Thyroid gland (tissue), 4 donors: ENCODE measurements at regions not wholly inside any gene's neighbourhood (a gene's known extent, or its start where the extent isn't known, plus 50 kb on each side); places are given as distances from the start of the nearest gene placed in this dataset.
A peak's percentile ranks its signal among the peaks of the same experiment; 100 is the strongest.

Experiments used
- DNase-seq, 2 donors: peaks; one replicate each; pipeline ENCODE4 v3.0.0-alpha.2; 2019
- H3K27ac ChIP-seq, 3 donors: fragments of 200-600 bp; sonication (generic); 1 replicate in 2 of 3; 2 replicates in 1 of 3; pipeline ENCODE4 v1.5.1; 2016 to 2019; ENCODE audit warnings: mild to moderate bottlenecking in 1 of 3, moderate library complexity in 1 of 3
- H3K27me3 ChIP-seq: fragments of 200-600 bp; sonication (generic); one replicate; pipeline ENCODE4 v1.5.1; 2019
- H3K36me3 ChIP-seq, 2 donors: fragments of 200-600 bp; sonication (generic); one replicate each; pipeline ENCODE4 v1.5.1; 2016 to 2019
- H3K4me1 ChIP-seq, 2 donors: fragments of 200-600 bp; sonication (generic); one replicate each; pipeline ENCODE4 v1.5.1; 2017 to 2019
- H3K4me3 ChIP-seq, 3 donors: fragments of 200-600 bp; sonication (generic); replicated peaks in 1 of 3; 1 replicate in 2 of 3; 2 replicates in 1 of 3; pipeline ENCODE4 v1.5.1; 2016; ENCODE audit warnings: mild to moderate bottlenecking in 1 of 3
- H3K9me3 ChIP-seq: fragments of 200-600 bp; sonication (generic); one replicate; pipeline ENCODE4 v1.5.1; 2017
- POLR2A ChIP-seq, 2 donors: fragments of 450-650 bp; IDR thresholded peaks; one replicate each; pipeline ENCODE4 v1.6.1; 2017; ENCODE audit warnings: antibody characterized with exemption in 2 of 2, mild to moderate bottlenecking in 2 of 2, moderate library complexity in 1 of 2
- WGBS, 2 donors: methylation state at CpG; one replicate each; pipeline ENCODE4 v1.1.5; 2017; 5-methylcytosine and 5-hydroxymethylcytosine counted together
- intact Hi-C: fragments of 100-400 bp; cut with DNase I; formaldehyde crosslinking; loops from one replicate; pipeline ENCODE4 v1.15.1; 2023
- TF ChIP-seq, protein P1 (sequence below), 6 experiments: fragments of 200-600 bp in 3 of 6; fragments of 450-650 bp in 3 of 6; sonication (generic) in 3 of 6; IDR thresholded peaks; one replicate each; pipeline ENCODE4 v1.5.1; 2016 to 2019; ENCODE audit warnings: antibody characterized with exemption in 6 of 6, mild to moderate bottlenecking in 2 of 6, inconsistent platforms in 1 of 6, moderate library complexity in 1 of 6

DNA sequence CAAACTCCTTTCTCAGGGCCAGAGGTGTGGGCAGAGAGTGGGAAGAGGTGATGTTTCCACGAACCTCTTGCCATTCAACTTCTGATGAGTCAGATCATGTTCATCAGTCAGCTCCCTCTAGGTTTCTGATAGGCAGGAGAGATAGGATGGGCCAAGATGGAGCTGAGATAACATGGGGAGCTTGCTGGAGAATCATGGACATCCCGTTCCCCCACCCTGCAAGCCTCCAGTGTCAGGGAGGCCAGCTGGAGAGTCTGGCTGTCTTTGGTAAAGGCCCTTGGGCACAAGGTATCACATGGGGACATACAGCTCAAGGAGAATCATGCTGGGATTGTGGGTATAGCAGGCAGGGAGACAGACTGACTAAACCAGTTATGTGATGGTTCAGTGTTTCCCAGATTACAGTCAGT, 136.0 kb upstream of the IRX3 start:
- no peaks in the 10 kb centered on the region for H3K27me3 ChIP-seq
- H3K9me3 ChIP-seq = no peaks in the 10 kb centered on the region
- TF ChIP-seq POLR2A (IDR thresholded peaks at IDR 0.05) = no peak
- H3K4me1 ChIP-seq = peaks cover 9 to 16% of the 10 kb centered on the region in 2 donors
- H3K36me3 ChIP-seq = no peaks in the 10 kb centered on the region
- intact Hi-C loops = no loop called here
- H3K27ac ChIP-seq = no peak overlapping the region
- no peak for DNase-seq
- 69 to 80% methylated on average over 2 of the region's 2 CpGs for WGBS, 2 donors
- no peak overlapping the region for H3K4me3 ChIP-seq

DNA sequence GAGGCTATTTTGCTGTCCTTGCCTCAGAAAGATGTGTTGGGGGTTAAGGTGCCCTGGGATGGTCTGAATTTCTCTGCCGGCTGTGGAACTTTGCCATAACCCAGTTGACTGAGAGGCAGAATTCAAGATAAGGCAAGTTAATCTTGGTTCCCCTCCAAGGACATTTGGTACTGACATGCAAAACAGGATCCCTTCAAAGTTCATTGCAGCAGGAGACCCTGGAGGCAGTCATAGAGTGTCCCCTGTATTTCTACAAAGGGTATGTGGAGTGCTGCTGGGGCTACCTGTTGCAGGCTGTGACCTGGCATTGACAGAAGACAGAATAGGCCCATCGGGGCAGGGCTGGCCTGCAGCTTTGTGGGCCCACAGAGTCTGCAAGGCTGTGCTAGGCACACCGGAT, 135.6 kb upstream of the IRX3 start:
- Histone ChIP-seq H3K4me1 (peaks cover 9 to 20% of the 10 kb centered on the region in 2 donors), H3K9me3 (no peaks in the 10 kb centered on the region), H3K4me3 (no peak overlapping the region), H3K36me3 (no peaks in the 10 kb centered on the region), H3K27ac (no peak overlapping the region), H3K27me3 (no peaks in the 10 kb centered on the region)
- DNase-seq = peak; percentile 39 to 43
- TF ChIP-seq, protein P1, sequence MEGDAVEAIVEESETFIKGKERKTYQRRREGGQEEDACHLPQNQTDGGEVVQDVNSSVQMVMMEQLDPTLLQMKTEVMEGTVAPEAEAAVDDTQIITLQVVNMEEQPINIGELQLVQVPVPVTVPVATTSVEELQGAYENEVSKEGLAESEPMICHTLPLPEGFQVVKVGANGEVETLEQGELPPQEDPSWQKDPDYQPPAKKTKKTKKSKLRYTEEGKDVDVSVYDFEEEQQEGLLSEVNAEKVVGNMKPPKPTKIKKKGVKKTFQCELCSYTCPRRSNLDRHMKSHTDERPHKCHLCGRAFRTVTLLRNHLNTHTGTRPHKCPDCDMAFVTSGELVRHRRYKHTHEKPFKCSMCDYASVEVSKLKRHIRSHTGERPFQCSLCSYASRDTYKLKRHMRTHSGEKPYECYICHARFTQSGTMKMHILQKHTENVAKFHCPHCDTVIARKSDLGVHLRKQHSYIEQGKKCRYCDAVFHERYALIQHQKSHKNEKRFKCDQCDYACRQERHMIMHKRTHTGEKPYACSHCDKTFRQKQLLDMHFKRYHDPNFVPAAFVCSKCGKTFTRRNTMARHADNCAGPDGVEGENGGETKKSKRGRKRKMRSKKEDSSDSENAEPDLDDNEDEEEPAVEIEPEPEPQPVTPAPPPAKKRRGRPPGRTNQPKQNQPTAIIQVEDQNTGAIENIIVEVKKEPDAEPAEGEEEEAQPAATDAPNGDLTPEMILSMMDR (IDR thresholded peaks at IDR 0.05) = no peak
- intact Hi-C loops = no loop called here
- 60 to 83% methylated on average over 1 to 3 of the region's 3 CpGs for WGBS, 2 donors

DNA sequence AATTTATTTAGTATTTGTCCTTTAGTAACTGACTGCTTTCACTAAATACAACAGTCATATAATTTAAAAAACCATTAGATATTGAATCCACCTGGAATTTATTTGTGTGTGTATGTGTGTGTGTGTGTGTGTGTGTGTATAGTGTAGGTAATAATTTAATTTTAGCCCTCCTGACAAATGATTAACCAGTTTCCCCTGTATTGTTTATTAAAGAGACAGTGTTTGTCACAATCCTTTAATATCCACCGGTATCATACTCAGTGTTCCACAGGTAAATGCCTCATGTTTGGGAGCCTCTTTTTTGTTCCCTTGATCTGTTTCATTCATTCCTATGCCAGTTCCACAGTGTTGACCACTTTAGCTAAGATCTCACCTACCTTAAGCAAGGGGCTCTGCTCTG, 134.6 kb upstream of the IRX3 start:
- TF ChIP-seq, protein P1 (IDR thresholded peaks at IDR 0.05) = no peak
- Histone ChIP-seq H3K9me3 (no peaks in the 10 kb centered on the region), H3K27me3 (no peaks in the 10 kb centered on the region), H3K4me1 (peaks cover 9 to 23% of the 10 kb centered on the region in 2 donors), H3K36me3 (no peaks in the 10 kb centered on the region), H3K4me3 (no peak overlapping the region), H3K27ac (no peak overlapping the region)
- intact Hi-C loops = no loop called here
- no peak for DNase-seq
- WGBS, 2 donors = 96 to 97% methylated on average over 1 of the region's 1 CpG

DNA sequence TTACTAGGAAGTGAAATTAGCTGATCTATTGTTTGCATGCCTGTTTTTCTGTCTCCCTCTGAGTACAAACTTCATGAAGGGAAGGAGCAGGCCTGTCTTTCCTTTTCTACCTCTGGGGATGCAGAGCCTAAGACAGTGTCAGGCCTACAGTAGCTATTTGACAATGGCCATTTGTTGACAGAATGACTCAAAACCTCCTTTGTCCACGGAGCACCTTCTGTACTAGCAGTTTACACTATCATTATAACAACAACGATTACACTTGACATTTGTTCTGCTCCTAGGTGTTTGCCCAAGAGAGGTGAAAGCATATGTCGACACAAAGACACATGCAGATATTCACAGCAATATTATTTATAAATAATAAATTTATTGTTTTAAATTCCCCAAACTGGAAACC, 132.3 kb upstream of the IRX3 start:
- no peak for TF ChIP-seq POLR2A (IDR thresholded peaks at IDR 0.05)
- TF ChIP-seq, protein P1 (IDR thresholded peaks at IDR 0.05) = no peak
- 68 to 78% methylated on average over 3 of the region's 3 CpGs for WGBS, 2 donors
- Histone ChIP-seq H3K9me3 (no peaks in the 10 kb centered on the region), H3K36me3 (no peaks in the 10 kb centered on the region), H3K27me3 (no peaks in the 10 kb centered on the region), H3K4me3 (no peak overlapping the region), H3K4me1 (peaks cover 9 to 23% of the 10 kb centered on the region in 2 donors), H3K27ac (no peak overlapping the region)
- intact Hi-C loops = no loop called here
- no peak for DNase-seq

DNA sequence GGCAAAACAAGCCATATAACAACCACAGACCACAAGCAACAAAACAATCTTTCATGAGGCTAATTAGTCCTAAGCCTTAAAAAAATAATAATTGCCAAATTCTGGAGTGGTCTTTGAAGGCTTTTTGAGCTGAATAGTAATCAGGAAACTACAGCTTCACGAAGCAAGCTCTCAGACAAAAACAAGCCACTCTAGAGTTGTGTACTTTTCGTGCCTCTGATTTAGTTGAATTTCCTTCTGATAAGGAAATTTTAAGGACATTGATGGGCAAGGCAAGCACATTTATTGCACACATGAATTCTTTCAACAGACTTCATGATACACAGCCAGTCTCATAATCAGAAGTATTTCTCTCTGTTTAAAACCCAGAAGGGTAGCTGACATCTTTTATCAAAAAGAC, 130.8 kb upstream of the IRX3 start:
- intact Hi-C loops = no loop called here
- Histone ChIP-seq H3K27ac (peak overlapping the region in 2 of 3 donors; percentile 4 to 36), H3K27me3 (no peaks in the 10 kb centered on the region), H3K4me1 (peaks cover 5 to 18% of the 10 kb centered on the region in 2 donors), H3K4me3 (no peak overlapping the region), H3K36me3 (no peaks in the 10 kb centered on the region), H3K9me3 (no peaks in the 10 kb centered on the region)
- DNase-seq = no peak
- WGBS, 2 donors = 35 to 37% methylated on average over 2 of the region's 2 CpGs
- TF ChIP-seq, protein P1 (IDR thresholded peaks at IDR 0.05) = no peak
- TF ChIP-seq POLR2A (IDR thresholded peaks at IDR 0.05) = no peak

DNA sequence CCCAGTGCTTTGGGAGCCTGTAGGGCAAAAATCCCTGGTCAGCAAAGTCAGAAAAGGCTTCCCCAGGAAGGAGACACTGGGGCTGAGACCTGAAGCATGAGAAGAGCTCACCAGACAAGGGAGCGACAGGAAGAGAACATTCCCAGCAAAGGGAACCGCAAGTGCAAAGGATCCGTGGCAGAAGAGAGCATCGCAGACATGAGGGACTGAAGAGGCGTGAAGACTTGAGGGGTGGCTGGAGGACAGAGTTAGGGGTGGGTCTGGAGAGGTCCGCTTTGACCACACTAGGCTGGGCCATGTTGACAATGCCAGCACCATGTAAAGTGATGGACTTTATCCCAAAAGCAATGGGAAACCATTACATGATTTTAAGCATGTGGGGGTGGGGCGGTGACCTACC, 128.1 kb upstream of the IRX3 start:
- Histone ChIP-seq H3K36me3 (no peaks in the 10 kb centered on the region), H3K27ac (no peak overlapping the region), H3K4me3 (no peak overlapping the region), H3K4me1 (peaks cover 0 to 10% of the 10 kb centered on the region in 2 donors), H3K27me3 (no peaks in the 10 kb centered on the region), H3K9me3 (no peaks in the 10 kb centered on the region)
- intact Hi-C loops = no loop called here
- WGBS, 2 donors = 92 to 93% methylated on average over 7 of the region's 7 CpGs
- DNase-seq = no peak
- TF ChIP-seq POLR2A (IDR thresholded peaks at IDR 0.05) = no peak
- TF ChIP-seq, protein P1 (IDR thresholded peaks at IDR 0.05) = no peak
